ENCODE measurements at regions not wholly inside any gene's neighbourhood (a gene's known extent, or its start where the extent isn't known, plus 50 kb on each side); places are given as distances from the start of the nearest gene placed in this dataset.

DNA sequence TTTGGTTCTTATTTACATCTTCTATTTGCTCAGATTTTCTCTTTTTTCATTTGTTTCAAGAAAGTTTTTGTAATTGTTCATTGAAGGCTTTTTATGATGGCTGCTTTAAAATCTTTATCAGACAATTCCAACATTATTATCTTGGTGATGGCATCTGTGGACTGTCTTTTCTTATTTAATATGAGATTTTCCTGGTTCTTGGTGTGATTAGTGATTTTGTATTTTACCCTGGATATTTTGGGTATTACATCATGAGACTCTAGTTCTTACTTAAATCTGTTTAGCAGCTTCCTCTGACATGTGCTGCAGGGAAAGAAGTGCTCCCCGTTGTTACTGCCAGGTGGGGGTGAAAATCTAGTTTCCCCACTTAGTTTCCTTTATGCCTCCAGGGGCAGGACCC, 94.2 kb upstream of the ANKH start:
- in situ Hi-C loops (cut with MboI): no loop called here
- POLR2A ChIA-PET: no interaction called here
- intact Hi-C loops (cut with micrococcal nuclease): no loop called here
- FAIRE-seq (no peak), ATAC-seq (no peak), DNase-seq (ENCODE audit: extremely low read depth in 1 of 4, low spot score in 3 of 4) (no peak)
- no peaks in the 10 kb centered on the region for H4K20me1 ChIP-seq (replicated peaks; ENCODE audit: control insufficient read depth, insufficient read depth, low read length)
- TF ChIP-seq HOXB6 (CRISPR knock-in tag; IDR thresholded peaks at IDR 0.05; ENCODE audit: borderline replicate concordance) (no peak), POLR2A (conservative IDR thresholded peaks at IDR 0.05) (no peak), HDAC8 (tag; IDR thresholded peaks at IDR 0.05) (no peak), KAT7 (CRISPR knock-in tag; IDR thresholded peaks at IDR 0.05; ENCODE audit: borderline replicate concordance) (no peak), NFIX (CRISPR knock-in tag; IDR thresholded peaks at IDR 0.05; ENCODE audit: low read depth) (no peak), DACH1 (IDR thresholded peaks at IDR 0.05; ENCODE audit: partially characterized antibody) (no peak), XRCC3 (IDR thresholded peaks at IDR 0.05) (no peak), ZNF699 (CRISPR knock-in tag; IDR thresholded peaks at IDR 0.05; ENCODE audit: insufficient replicate concordance) (no peak)
- TF ChIP-seq, protein P1, sequence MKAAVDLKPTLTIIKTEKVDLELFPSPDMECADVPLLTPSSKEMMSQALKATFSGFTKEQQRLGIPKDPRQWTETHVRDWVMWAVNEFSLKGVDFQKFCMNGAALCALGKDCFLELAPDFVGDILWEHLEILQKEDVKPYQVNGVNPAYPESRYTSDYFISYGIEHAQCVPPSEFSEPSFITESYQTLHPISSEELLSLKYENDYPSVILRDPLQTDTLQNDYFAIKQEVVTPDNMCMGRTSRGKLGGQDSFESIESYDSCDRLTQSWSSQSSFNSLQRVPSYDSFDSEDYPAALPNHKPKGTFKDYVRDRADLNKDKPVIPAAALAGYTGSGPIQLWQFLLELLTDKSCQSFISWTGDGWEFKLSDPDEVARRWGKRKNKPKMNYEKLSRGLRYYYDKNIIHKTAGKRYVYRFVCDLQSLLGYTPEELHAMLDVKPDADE (conservative IDR thresholded peaks at IDR 0.05; ENCODE audit: control insufficient read depth, low read depth, low read length): no peak
- TF ChIP-seq, protein P2, sequence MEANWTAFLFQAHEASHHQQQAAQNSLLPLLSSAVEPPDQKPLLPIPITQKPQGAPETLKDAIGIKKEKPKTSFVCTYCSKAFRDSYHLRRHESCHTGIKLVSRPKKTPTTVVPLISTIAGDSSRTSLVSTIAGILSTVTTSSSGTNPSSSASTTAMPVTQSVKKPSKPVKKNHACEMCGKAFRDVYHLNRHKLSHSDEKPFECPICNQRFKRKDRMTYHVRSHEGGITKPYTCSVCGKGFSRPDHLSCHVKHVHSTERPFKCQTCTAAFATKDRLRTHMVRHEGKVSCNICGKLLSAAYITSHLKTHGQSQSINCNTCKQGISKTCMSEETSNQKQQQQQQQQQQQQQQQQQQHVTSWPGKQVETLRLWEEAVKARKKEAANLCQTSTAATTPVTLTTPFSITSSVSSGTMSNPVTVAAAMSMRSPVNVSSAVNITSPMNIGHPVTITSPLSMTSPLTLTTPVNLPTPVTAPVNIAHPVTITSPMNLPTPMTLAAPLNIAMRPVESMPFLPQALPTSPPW (CRISPR knock-in tag; IDR thresholded peaks at IDR 0.05): no peak
- TF ChIP-seq, protein P3, sequence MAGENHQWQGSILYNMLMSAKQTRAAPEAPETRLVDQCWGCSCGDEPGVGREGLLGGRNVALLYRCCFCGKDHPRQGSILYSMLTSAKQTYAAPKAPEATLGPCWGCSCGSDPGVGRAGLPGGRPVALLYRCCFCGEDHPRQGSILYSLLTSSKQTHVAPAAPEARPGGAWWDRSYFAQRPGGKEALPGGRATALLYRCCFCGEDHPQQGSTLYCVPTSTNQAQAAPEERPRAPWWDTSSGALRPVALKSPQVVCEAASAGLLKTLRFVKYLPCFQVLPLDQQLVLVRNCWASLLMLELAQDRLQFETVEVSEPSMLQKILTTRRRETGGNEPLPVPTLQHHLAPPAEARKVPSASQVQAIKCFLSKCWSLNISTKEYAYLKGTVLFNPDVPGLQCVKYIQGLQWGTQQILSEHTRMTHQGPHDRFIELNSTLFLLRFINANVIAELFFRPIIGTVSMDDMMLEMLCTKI (IDR thresholded peaks at IDR 0.05; ENCODE audit: partially characterized antibody): no peak
- no peaks in the 10 kb centered on the region for H3K4me1 ChIP-seq (replicated peaks in 1 of 2; ENCODE audit: control insufficient read depth in 2 of 2, insufficient read depth in 2 of 2, low read length in 2 of 2)
- BruUV-seq (replicated peaks): no TSS peak
- CTCF ChIA-PET (ENCODE audit: low intra/inter-chr PET ratio): no interaction called here
- H3K9me1 ChIP-seq (ENCODE audit: control insufficient read depth, insufficient read depth, low read length): no peaks in the 10 kb centered on the region
- H3K4me3 ChIP-seq: no peak overlapping the region
- WGBS (ENCODE audit: insufficient coverage, low coverage, missing lambda C conversion rate): 0% methylated on average over 1 of the region's 1 CpG
- no peak overlapping the region for H2AFZ ChIP-seq (ENCODE audit: low read depth, low read length)
- no peaks in the 10 kb centered on the region for H3K9me3 ChIP-seq (replicated peaks; ENCODE audit: control insufficient read depth, insufficient read depth, low read depth, low read length)
- no peaks in the 10 kb centered on the region for H3K79me2 ChIP-seq (ENCODE audit: control insufficient read depth, insufficient read depth, low read length)
- no peak overlapping the region for H3K27ac ChIP-seq (ENCODE audit: extremely low read depth, low read depth, low read length)
- H3K4me2 ChIP-seq (ENCODE audit: insufficient read depth, low read length): no peak overlapping the region
- no peaks in the 10 kb centered on the region for H3K36me3 ChIP-seq (ENCODE audit: control insufficient read depth, insufficient read depth, low read length)
- no peaks in the 10 kb centered on the region; a peak in 1 of 5 replicates for H3K27me3 ChIP-seq (ENCODE audit: control insufficient read depth in 2 of 2, insufficient read depth in 2 of 2, low read length in 2 of 2)
- H3K9ac ChIP-seq (ENCODE audit: insufficient read depth in 1 of 2, low read depth in 2 of 2, low read length in 2 of 2): no peak overlapping the region

Measured in K562 (cell line).